Activated CD4-positive, alpha-beta T cell treated with anti-CD3 and anti-CD28 coated beads, Interleukin-2, amount 10 ng/mL, durations not matched to agents 7 days and 5 days (primary cell): ENCODE measurements at regions not wholly inside any gene's neighbourhood (a gene's known extent, or its start where the extent isn't known, plus 50 kb on each side); places are given as distances from the start of the nearest gene placed in this dataset.
"Not testable (repeated sequence)": the region's sequence is repeated elsewhere in the genome, so short reads cannot be mapped to it uniquely, and the experiment has no call there.

ENCODE experiments used
- CTCF ChIA-PET: fragments of 350-600 bp; sonication (Branson Sonifier 250); formaldehyde crosslinking; loops from one replicate; lab custom pipeline; 2021; ENCODE audit warnings: antibody characterized with exemption; lab: Charles Lee
- POLR2A ChIA-PET: fragments of 350-600 bp; sonication (Branson Sonifier 250); formaldehyde crosslinking; loops from one replicate; lab custom pipeline; 2021; ENCODE audit warnings: antibody characterized with exemption; lab: Charles Lee
- DNase-seq: peaks from one replicate; pipeline ENCODE4 v3.0.0-alpha.2; 2020
- H3K27ac Mint-ChIP-seq: one replicate; pipeline ENCODE4 v1.8.0; 2021; ENCODE audit warnings: mild to moderate bottlenecking, moderate library complexity, mixed read lengths
- H3K27me3 Mint-ChIP-seq: one replicate; pipeline ENCODE4 v1.8.0; 2021; ENCODE audit warnings: mixed read lengths
- H3K36me3 Mint-ChIP-seq: one replicate; pipeline ENCODE4 v1.8.0; 2021; ENCODE audit warnings: low read depth, mixed read lengths
- H3K4me1 Mint-ChIP-seq: one replicate; pipeline ENCODE4 v1.8.0; 2021; ENCODE audit warnings: mixed read lengths
- H3K4me3 Mint-ChIP-seq: one replicate; pipeline ENCODE4 v1.8.0; 2021; ENCODE audit warnings: mild to moderate bottlenecking, moderate library complexity, mixed read lengths
- H3K9me3 Mint-ChIP-seq: one replicate; pipeline ENCODE4 v1.8.0; 2021; ENCODE audit warnings: mixed read lengths

GRCh38 chr7:81002421-81002820 is 83.6 kb upstream of the SEMA3C start:
- Mint-ChIP-seq H3K9me3 (no peaks in the 10 kb centered on the region), H3K36me3 (no peaks in the 10 kb centered on the region), H3K27me3 (no peaks in the 10 kb centered on the region), H3K4me1 (no peaks in the 10 kb centered on the region), H3K4me3 (no peak overlapping the region), H3K27ac (no peak overlapping the region)
- CTCF ChIA-PET: no interaction called here
- DNase-seq: no peak
- POLR2A ChIA-PET: no interaction called here

DNA sequence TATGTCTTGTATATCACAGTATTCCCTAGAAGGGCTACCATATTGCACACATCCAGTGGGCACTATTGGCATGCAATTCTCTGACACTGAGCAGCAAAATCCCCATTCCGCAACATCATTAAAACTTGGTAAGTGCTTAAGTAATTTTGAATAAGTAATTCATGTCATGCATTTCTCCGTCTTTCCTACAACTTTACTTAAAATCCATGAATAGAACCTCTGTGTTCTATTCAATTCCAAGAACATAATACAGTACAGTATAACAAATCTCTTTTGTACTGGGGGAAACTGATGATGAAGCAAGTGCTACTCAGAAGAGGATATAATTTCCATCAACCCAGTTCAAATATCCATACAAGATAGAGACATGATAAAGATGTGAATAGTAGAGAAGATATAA is 80.9 kb upstream of the SEMA3C start:
- Mint-ChIP-seq H3K27ac (no peak overlapping the region), H3K9me3 (no peaks in the 10 kb centered on the region), H3K4me3 (no peak overlapping the region), H3K27me3 (no peaks in the 10 kb centered on the region), H3K36me3 (no peaks in the 10 kb centered on the region), H3K4me1 (no peaks in the 10 kb centered on the region)
- CTCF ChIA-PET: no interaction called here
- POLR2A ChIA-PET: no interaction called here
- no peak for DNase-seq

DNA sequence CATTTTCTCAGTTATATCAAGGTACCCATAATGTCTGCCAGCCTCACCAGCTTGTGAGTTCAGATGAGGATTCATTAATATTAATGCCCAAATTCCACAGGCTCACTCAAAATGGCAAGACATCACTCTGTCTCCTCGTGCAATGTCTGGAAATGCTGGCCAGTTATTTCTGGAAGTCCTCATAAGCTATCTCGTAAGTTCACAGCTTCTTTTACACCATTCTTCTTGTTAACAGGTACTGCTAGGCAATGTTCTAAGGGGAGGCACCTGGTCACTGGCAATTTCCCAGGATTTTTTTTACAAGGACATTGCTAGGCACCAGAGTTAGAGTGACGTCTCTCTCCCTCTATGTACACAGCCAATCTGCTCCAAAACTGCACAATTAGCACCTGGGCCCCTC is 80.2 kb upstream of the SEMA3C start:
- Mint-ChIP-seq H3K27ac (no peak overlapping the region), H3K4me1 (no peaks in the 10 kb centered on the region), H3K36me3 (no peaks in the 10 kb centered on the region), H3K9me3 (no peaks in the 10 kb centered on the region), H3K4me3 (no peak overlapping the region), H3K27me3 (no peaks in the 10 kb centered on the region)
- POLR2A ChIA-PET: no interaction called here
- CTCF ChIA-PET: no interaction called here
- no peak for DNase-seq

GRCh38 chr7:80997841-80998240 is 79.0 kb upstream of the SEMA3C start:
- no peaks in the 10 kb centered on the region for H3K9me3 Mint-ChIP-seq
- no peak overlapping the region for H3K27ac Mint-ChIP-seq
- H3K4me3 Mint-ChIP-seq: no peak overlapping the region
- no peaks in the 10 kb centered on the region for H3K27me3 Mint-ChIP-seq
- no peak for DNase-seq
- no peaks in the 10 kb centered on the region for H3K4me1 Mint-ChIP-seq
- H3K36me3 Mint-ChIP-seq: no peaks in the 10 kb centered on the region
- ChIA-PET CTCF (no interaction called here), POLR2A (no interaction called here)

- H3K9me3 Mint-ChIP-seq, POLR2A ChIA-PET, H3K4me1 Mint-ChIP-seq, H3K27me3 Mint-ChIP-seq, H3K4me3 Mint-ChIP-seq, H3K36me3 Mint-ChIP-seq, H3K27ac Mint-ChIP-seq, DNase-seq, CTCF ChIA-PET: not testable (repeated sequence)
Observed at GRCh38 chr7:80996236-80996635, 77.4 kb upstream of the SEMA3C start.

DNA sequence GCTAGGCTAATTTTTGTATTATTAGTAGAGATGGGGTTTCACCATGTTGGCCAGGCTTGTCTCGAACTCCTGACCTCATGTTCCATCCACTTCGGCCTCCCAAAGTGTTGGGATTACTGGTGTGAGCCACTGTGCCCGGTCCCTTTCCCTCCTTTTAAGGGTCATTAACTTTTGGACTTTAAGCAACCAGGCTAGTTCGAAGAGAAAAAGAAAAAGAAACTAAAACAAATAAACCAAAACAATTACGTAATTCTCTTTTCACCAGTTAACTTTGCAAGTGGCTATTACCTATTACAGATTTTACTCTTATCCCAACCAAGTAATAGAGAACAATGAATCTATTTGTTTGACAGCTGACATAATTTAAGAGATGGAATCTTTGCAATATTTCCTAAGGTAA is 72.8 kb upstream of the SEMA3C start:
- no peaks in the 10 kb centered on the region for H3K4me1 Mint-ChIP-seq
- H3K36me3 Mint-ChIP-seq: no peaks in the 10 kb centered on the region
- no peaks in the 10 kb centered on the region for H3K27me3 Mint-ChIP-seq
- no peak overlapping the region for H3K27ac Mint-ChIP-seq
- no peaks in the 10 kb centered on the region for H3K9me3 Mint-ChIP-seq
- DNase-seq: no peak
- ChIA-PET POLR2A (no interaction called here), CTCF (no interaction called here)
- no peak overlapping the region for H3K4me3 Mint-ChIP-seq

DNA sequence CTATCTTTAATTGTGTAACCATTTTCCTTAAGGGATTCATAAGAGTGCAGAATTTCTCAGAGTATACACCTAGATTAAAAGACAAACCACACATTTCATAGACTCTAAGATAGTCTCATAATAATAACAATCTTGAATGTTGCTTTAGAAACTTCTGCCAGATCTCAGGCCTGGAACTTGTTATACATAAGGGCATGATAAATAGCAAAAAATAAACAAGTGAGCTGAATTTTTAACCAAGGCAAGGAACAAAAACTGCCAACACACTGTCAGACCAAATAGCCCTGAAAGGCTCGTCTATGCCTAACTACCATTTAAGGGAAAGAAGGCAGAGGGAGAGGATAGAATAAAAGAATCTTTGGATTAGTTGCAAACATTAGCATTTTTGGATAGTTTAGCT is 65.8 kb upstream of the SEMA3C start:
- POLR2A ChIA-PET: no interaction called here
- Mint-ChIP-seq H3K9me3 (no peaks in the 10 kb centered on the region), H3K36me3 (no peaks in the 10 kb centered on the region), H3K27me3 (no peaks in the 10 kb centered on the region), H3K4me1 (no peaks in the 10 kb centered on the region), H3K4me3 (no peak overlapping the region), H3K27ac (no peak overlapping the region)
- CTCF ChIA-PET: no interaction called here
- DNase-seq: no peak

- DNase-seq: no peak
- no peaks in the 10 kb centered on the region for H3K36me3 Mint-ChIP-seq
- H3K27ac Mint-ChIP-seq: no peak overlapping the region
- no peak overlapping the region for H3K4me3 Mint-ChIP-seq
- H3K27me3 Mint-ChIP-seq: no peaks in the 10 kb centered on the region
- POLR2A ChIA-PET: no interaction called here
- CTCF ChIA-PET: no interaction called here
- no peaks in the 10 kb centered on the region for H3K4me1 Mint-ChIP-seq
- peaks cover under 1% of the 10 kb centered on the region for H3K9me3 Mint-ChIP-seq
Observed at GRCh38 chr7:80981405-80981804, 62.6 kb upstream of the SEMA3C start.

- Mint-ChIP-seq H3K27me3 (no peaks in the 10 kb centered on the region), H3K4me1 (no peaks in the 10 kb centered on the region), H3K9me3 (peaks cover 5% of the 10 kb centered on the region), H3K27ac (no peak overlapping the region), H3K36me3 (no peaks in the 10 kb centered on the region), H3K4me3 (no peak overlapping the region)
- no peak for DNase-seq
- CTCF ChIA-PET: interaction anchor here (0.6 kb wide), 1 partner anchor 11 kb away, joined by 4 read pairs; no protein-coding TSS in a partner anchor
- POLR2A ChIA-PET: no interaction called here
Observed at GRCh38 chr7:80977751-80978150, 58.9 kb upstream of the SEMA3C start.

DNA sequence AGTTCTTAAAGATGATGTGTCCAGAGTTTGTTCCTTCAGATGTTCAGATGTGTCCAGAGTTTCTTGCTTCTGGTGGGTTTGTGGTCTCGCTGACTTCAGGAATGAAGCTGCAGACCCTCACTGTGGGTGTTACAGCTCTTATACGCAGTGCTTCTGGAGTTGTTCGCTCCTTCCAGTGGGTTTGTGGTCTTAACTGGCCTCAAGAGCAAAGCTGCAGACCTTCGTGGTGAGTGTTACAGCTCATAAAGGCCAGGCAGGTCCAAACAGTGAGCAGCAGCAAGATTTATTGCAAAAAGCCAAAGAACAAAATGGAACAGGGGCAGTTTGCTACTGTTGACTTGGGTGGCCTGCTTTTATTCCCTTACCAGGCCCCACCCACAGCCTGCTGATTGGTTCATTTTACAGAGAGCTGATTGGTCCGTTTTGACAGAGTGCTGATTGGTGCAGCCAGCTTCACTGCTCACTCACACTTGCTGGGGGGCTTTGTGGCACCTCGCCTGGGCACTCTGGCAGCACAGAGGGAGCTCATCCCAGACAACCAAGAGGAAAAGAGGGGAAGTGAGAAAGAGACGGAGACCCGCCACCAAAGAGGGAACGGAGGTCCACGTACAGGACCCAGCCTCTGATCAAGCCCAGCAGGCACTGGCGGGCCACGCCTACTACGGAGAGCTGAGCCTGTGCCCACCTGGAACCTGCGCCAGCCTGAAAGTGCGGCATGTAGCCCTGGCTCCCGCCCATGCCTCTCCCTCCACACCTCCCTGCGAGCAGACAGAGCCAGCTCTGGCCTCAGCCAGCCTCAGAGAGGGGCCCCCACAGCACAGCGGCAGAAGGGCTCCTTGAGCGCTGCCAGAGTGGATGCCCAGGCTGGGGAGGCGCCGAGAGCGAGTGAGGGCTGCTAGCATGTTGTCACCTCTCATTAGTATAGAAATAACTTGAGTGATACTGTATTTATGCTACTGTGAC is 55.8 kb upstream of the SEMA3C start:
- Mint-ChIP-seq H3K27me3 (no peaks in the 10 kb centered on the region), H3K27ac (no peak overlapping the region), H3K4me3 (no peak overlapping the region), H3K36me3 (no peaks in the 10 kb centered on the region), H3K4me1 (no peaks in the 10 kb centered on the region), H3K9me3 (peaks cover 5% of the 10 kb centered on the region)
- ChIA-PET CTCF (no interaction called here), POLR2A (no interaction called here)
- DNase-seq: no peak

DNA sequence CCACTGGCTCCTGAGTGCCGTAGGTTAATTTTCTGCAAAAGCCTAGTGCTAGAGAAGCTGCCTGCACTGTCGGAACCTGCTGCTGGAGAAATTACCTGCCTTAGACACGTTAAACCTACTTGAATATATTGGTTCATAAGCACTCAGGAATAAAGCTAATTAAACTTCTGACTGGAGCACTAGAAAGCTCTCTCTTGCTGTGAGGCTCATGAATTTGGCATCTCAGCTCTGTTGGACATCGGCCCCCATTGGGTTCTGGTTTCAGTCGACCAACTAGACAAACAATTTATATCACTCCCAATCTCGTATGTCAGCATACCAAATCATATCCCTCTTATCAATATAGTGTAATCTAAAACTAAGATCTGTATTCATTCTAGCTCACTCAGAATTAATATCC is 52.4 kb upstream of the SEMA3C start:
- H3K27ac Mint-ChIP-seq: no peak overlapping the region
- ChIA-PET CTCF (no interaction called here), POLR2A (no interaction called here)
- H3K36me3 Mint-ChIP-seq: no peaks in the 10 kb centered on the region
- DNase-seq: no peak
- H3K4me1 Mint-ChIP-seq: no peaks in the 10 kb centered on the region
- H3K4me3 Mint-ChIP-seq: no peak overlapping the region
- peaks cover 3% of the 10 kb centered on the region for H3K9me3 Mint-ChIP-seq
- no peaks in the 10 kb centered on the region for H3K27me3 Mint-ChIP-seq
